HFFc6 (cell line): ENCODE measurements at regions not wholly inside any gene's neighbourhood (a gene's known extent, or its start where the extent isn't known, plus 50 kb on each side); places are given as distances from the start of the nearest gene placed in this dataset.

Source experiments
- DNase-seq: peaks from one replicate; pipeline ENCODE4 v3.0.0-alpha.2; 2018
- H3K27ac Mint-ChIP-seq: 2 replicates; pipeline ENCODE4 v1.8.0; 2020; ENCODE audit warnings: mild to moderate bottlenecking, mixed read lengths
- H3K27me3 Mint-ChIP-seq: 2 replicates; pipeline ENCODE4 v1.8.0; 2021; ENCODE audit warnings: mild to moderate bottlenecking, moderate library complexity, mixed read lengths; ENCODE audit not compliant: insufficient read depth
- H3K36me3 Mint-ChIP-seq: 2 replicates; pipeline ENCODE4 v1.8.0; 2021; ENCODE audit warnings: low read depth, mixed read lengths
- H3K4me1 Mint-ChIP-seq: 2 replicates; pipeline ENCODE4 v1.8.0; 2020; ENCODE audit warnings: low read depth, mixed read lengths
- H3K4me3 Mint-ChIP-seq: 2 replicates; pipeline ENCODE4 v1.8.0; 2020; ENCODE audit warnings: mild to moderate bottlenecking, moderate library complexity, mixed read lengths
- H3K9me3 Mint-ChIP-seq: 2 replicates; pipeline ENCODE4 v1.8.0; 2020; ENCODE audit warnings: mild to moderate bottlenecking, mixed read lengths
- TF ChIP-seq, protein P1 (sequence below): fragments of 200-600 bp; sonication (generic); IDR thresholded peaks from 2 replicates; pipeline ENCODE4 v1.5.0; 2021; ENCODE audit warnings: antibody characterized with exemption, mild to moderate bottlenecking

DNA sequence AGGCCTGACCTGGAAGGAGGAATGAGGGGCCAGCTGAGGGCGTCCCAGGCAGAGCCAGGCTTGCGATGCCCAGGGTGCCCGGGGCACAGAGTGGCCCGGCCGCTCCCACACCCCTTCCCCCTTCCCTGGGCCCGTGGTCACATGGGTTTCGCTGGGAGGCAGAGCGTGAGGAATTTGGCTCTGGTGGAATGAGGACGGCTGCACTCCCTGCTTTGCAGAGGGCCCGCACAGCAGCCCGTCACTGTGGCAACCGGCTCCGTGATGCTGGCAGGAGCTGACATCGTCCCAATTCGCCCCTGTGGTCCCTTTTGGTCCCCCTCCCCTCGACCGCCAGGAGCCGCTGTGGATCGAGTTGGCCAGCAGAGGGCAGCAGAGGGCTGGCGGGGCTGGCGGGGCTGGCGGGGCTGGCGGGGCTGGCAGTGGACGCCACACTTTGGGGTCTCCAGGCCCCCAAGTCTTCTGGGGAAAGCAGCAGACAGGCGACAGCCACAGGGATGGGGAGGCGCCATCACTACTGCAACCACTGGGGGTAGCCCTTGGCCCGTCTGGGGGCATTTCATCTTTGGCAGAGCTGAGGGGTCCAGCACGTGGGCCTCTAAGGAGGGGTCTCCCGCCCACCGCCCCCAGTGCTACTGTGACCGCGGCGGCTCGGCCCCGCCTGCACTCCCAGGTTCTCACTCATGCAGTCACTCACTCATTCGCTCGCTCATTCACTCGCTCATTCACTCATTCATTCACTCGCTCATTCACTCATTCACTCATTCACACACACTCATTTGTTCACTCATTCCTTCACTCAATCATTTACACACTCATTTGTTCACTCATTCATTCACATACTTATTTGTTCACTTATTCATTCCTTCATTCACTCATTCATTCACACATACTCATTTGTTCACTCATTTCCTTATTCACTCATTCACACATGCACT is 49.7 kb upstream of the BHLHE23 start:
- DNase-seq: peak; percentile 22
- Mint-ChIP-seq H3K9me3 (peaks cover 5% of the 10 kb centered on the region), H3K4me3 (no peak overlapping the region), H3K4me1 (no peaks in the 10 kb centered on the region), H3K27ac (no peak overlapping the region), H3K27me3 (peaks cover 27% of the 10 kb centered on the region), H3K36me3 (no peaks in the 10 kb centered on the region)
- TF ChIP-seq, protein P1, sequence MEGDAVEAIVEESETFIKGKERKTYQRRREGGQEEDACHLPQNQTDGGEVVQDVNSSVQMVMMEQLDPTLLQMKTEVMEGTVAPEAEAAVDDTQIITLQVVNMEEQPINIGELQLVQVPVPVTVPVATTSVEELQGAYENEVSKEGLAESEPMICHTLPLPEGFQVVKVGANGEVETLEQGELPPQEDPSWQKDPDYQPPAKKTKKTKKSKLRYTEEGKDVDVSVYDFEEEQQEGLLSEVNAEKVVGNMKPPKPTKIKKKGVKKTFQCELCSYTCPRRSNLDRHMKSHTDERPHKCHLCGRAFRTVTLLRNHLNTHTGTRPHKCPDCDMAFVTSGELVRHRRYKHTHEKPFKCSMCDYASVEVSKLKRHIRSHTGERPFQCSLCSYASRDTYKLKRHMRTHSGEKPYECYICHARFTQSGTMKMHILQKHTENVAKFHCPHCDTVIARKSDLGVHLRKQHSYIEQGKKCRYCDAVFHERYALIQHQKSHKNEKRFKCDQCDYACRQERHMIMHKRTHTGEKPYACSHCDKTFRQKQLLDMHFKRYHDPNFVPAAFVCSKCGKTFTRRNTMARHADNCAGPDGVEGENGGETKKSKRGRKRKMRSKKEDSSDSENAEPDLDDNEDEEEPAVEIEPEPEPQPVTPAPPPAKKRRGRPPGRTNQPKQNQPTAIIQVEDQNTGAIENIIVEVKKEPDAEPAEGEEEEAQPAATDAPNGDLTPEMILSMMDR: peak; percentile 95
